GM18502 (cell line): ENCODE measurements at regions not wholly inside any gene's neighbourhood (a gene's known extent, or its start where the extent isn't known, plus 50 kb on each side); places are given as distances from the start of the nearest gene placed in this dataset.

Experiments used
- ATAC-seq: cut with Tn5 transposase; IDR thresholded peaks from one replicate; pipeline ENCODE4 v1.9.1; 2021; ENCODE audit warnings: mild to moderate bottlenecking; ENCODE audit not compliant: unreplicated experiment, poor library complexity

DNA sequence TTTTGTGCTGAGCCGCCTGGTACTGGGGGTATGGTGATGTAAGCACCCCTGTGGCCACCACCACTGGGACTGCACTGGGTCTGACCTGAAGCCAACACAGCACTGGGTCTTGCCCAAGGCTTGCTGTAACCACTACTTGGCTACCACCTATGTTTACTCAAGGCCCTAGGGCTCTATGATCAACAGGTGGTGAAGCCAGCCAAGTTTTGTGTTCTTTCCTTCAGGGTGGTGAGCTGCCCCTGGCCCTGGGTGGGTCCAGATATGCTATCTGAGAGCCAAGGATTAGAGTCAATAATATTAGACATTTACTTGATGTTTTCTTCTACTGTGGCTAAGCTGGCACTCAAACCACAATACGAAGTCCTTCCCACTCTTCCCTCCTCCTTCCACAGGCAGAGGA is 55.1 kb upstream of the PAGE4 start:
- no peak for ATAC-seq

DNA sequence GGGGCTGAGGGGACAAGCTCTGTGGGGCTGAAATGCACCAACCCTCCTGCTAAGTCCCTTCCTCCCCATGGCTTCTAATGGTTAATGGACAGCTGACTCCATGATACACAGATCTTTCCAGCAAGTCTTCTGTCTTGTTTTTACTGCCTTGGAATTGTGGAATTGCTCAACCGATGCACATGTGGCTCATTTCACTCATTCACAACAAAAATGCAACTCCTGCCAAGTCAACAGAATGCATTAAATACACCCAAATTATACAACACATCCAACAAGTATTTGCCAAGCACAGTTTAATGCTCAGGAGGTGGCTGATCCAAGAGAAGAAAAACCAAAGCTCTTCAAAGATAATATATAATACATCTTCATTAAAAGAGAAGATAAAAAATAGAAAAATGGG is 61.9 kb upstream of the PAGE4 start:
- no peak for ATAC-seq

DNA sequence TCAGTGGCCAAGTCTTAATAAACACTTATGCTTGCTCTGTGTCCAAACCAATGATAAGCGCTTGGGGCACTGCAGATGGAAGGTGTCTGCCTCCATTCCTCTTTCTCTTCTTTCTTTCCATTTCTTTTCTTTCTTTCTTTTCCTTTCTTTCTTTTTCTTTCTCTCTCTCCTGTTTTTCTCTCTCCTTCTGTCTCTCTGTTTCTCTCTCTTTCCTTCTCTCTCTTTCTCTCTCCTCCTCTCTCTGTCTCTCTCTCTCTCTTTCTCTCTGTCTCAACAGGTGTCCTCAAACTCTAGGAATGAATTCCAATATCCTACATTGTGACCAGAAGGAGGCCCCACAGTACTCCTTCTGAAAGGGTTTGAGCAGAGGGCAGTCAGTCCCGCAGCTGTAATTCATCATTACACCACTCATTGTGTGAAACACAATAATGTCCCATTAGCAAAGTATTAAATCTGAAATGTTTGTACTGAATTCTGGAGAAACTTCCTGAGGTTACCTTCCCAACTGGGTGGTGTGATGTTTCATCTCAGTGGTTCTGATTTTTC is 66.5 kb upstream of the PAGE1 start:
- ATAC-seq: no peak

DNA sequence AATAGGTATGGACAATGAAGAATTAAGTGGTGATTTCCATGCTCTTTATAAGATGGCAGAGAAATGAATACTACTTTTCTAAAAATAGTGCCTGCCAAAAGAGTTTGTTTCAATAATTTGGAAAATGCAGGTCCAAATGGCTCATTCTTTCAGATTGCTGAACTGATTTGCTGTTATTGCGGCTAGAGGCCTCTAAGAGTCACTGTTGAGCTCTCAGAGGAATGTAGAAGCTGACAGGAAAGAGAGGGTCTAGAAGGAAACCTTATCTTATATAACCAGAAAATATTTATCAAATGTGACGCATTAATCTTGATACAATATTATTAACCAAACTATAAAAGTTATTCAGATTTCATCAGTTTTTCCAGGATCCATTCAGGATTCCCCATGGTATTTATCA is 65.7 kb upstream of the PAGE1 start:
- no peak for ATAC-seq

DNA sequence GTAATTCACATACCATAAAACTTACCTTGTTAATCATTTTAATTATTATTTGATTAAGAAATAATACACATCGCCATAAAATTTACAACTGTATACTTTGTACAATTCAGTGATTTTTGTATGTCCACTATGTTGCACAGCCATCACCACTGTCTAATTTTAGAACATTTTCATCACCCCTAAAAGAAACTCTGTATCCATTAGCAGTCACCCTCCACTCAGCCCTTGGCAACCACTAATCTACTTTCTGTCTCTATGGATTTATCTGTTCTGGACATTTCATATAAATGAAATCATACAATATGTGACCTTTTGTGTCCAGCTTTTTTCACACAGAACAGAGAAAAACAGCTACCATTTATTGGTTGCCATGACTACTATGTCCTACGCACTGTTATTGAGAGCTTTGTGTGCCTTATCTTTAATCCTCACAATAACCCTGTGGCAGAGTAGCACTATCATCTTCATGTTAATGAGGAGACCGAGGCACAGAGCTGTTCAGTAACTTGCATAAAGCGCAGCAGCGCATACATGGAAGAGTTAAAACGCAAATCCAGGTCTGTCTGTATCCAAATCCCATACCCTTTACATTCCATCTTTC is 64.6 kb upstream of the PAGE1 start:
- ATAC-seq: no peak

DNA sequence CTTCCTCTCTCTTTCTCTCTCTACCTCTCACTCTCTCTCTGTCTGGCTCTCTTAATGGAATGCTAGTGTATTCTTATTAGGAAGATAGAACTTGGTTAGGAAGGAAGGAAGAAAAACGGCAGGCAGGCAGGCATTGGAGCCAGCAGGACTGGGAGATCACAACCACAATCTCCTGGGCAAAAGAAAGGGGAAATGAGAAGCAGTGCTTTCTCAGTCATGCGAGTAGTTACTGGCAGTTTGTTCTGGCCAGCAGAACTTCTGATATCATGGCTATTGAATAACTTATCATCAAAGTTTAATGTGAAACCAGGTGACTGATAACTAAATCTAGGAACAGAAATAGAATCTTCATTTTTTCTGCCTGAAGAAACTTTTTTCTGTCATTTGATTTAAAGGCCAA is 60.9 kb upstream of the PAGE1 start:
- no peak for ATAC-seq

DNA sequence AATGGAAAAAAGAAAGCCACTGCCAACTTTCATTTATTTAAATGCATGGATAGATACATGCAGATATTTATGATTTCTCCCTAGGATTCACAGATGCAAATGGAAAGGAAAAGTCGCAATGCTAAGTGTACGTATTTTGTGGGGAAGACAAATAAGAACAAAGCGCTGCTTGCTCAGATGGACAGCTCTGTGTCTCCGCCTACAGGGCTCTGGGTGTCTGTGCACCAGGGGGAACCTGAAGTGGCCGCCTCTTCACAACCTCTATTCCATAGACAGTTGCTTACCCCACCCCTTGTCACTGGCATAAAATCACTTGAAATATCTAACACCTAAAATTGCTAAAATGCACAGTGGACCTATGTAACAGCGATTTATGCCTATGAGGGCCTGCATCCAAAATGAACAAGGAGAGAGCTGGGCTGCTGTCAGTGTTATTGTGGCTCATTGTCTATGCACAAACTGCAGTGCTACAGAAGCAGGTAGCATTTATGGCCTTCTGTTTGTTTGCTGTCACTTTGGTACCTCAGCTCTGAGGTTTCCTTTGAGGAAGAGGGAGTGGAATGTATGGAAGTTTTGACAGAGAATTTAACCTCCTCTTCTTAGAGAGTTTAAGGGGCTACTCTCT is 58.6 kb upstream of the PAGE1 start:
- ATAC-seq: peak; percentile 64

DNA sequence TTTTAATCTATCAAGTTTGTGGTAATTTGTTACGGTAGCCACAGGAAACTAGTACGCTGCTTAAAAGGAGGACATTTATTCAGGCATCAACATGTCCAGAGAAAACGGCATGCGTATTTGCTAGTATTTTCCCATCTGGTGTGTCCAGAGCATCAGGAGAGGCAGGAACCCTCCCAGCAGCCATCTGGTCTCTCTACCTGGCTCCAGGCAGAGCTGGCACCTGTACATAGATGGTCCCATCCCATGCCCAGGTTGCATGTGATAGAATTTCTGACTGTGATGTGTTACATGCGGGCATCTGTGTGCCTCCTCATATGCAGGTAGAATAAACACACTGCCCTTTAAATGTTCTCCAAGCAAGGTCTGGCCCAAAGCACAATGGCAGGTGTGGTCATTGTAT is 57.9 kb upstream of the PAGE1 start:
- ATAC-seq: no peak

DNA sequence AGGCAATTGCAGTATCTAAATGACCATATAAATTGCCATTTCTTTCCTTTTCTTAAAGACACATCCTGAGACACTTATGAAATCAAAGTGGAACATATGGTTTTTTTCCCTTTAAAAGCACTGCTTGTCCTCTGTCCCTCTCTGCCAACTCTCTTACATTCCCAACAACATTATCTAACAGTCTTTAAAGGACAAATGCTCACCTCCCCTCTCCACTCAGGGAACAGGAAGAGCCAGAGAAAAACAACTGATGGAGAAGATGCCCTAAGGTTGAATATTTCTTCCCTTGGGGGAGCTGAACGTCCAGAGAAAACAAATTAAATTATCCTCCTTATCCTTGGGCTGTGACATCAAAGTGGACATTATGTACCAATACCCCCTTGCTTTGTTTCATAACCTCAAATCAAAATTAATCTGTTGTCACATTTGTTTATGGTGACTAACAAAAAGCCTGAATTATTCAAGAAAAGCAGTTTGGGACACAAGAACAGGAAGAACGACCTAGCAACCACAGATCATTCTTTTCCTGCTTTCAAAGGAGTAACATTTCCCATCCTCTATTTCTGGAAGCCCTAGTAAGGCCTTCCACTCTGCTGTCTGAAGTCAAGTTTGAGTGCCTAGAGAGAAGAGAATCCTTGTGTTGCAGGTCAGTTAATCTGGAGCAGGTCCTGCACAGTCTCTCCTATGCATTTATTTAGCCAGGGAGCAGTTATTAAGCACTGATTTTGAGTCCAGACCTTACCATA is 52.6 kb upstream of the PAGE1 start:
- ATAC-seq: no peak

DNA sequence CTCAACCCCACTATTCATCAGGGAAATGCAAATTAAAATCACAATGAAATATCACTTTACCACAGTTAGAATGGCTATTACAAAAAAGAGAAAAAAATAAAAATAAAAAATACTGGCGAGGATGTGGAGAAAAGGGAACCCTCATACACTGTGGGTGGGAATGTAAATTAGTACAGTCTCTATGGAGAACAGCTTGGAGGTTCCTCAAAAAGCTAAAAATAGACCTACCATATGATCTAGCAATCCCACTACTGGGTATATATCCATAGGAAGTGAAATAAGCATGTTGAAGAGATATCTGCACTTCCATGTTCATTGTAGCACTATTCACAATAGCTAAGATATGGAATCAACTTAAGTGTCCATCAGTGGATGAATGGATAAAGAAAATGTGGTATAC is 50.5 kb upstream of the PAGE1 start:
- ATAC-seq: no peak
